ENCODE measurements at regions not wholly inside any gene's neighbourhood (a gene's known extent, or its start where the extent isn't known, plus 50 kb on each side); places are given as distances from the start of the nearest gene placed in this dataset.

DNA sequence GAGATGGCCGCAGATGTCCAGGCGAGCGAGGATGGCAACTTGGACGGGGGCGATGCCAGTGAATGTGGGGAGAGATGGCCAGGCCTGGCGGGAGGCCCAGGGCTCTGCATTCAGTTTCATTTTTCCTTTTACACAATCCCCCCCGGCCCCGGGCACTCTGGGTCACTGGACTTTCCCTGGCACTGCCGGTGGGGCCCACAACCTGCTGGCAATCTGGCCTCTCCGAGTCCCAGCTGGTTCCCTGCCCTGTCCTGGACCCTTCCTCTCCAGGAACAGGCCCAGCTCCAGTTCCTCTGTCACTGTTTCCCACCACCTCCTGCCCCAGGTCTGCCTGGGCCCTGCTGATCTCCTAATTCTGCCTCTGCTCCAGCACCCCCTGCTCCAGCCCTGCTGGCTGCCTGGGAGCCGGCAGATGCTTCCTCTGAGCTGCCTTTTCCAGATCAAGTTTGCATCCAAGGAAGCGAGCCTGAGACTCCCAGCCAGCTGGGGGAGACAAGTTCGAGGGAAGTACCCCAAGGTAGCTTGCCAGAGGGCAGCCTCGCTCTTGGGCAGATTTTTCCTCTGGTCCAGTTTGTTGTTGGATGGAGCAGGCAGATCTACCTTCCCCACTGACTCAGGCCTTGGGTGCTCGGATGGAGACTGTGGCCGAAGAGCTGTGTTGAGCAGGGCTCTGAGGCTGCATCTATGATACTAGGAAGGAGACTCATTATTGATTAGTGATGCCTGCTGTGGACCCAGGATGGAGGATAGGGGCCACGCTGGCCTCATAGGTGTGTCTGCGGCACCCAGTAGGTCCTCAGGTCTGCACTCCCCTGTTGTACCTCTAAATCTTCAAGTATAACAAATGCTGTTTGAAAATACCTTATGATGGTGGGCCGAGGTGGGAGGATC lies 83.2 kb downstream of the CEBPB start:
- no peak for DNase-seq

GRCh38 chr20:50274570-50275430 lies 84.2 kb downstream of the CEBPB start:
- peak; percentile 50 for DNase-seq

- DNase-seq = no peak
These were observed 85.8 kb downstream of the CEBPB start for GRCh38 chr20:50276119-50277063.

DNA sequence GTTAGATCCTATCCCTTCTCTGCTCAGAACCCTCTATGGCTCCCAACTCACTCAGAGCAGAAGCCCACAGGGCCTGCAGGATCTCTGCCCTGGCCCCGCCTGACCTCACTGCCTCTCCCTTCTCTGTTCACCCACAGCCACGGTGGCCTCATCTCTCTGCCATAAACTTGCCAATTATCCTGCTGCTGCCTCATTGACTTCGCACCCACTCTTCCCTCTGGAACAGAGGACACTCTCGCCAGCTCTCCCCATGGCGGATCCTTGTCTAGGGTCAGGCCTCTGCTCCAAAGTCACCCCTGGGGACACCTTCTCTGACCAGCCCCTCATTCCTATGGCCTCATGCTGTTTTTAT lies 86.4 kb downstream of the CEBPB start:
- no peak for DNase-seq

DNA sequence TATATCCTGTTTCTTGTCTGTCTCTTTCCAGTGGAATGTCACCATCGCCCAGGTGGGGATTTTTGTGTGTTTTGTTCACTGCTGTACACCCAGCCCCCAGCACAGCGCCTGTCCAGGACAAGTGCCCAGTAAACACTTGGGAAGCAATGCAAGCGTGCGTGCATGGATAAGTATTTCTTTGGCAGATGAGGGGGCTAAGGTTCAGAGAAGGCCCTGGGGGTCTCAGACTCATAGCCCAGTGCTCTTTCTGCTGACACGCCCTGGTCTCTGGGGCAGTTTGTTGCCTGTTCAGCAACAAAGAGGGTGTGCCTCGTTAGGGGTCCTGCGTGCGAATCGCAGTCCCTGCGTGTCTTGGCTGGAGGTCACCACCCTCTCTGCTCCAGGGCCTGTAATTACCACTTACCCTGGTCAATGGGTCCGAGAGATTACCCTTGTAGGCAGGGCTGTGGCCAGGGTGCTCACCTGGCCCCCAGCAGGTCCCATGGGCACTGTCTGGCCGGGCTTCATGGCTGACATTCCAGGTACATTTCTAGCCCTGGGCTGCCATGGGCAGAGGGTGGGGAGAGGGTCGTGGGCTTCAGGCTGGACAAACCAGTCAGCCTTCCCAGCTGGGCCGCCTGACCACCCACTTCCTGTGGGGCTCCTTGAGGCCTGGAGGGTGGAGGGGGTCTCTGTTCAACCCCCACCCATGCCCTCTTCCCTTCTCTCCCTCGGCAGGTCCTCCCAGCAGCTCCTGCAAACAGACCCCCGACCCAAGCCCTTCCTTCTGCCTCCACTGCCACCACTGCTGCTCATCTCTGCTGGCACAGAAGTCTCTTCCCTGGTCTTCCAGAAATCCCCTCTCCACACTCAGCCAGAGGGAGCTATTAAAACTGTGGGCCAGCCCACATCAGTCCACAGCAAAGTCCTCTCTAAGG lies 87.1 kb downstream of the CEBPB start:
- no peak for DNase-seq

GRCh38 chr20:50278377-50278683 lies 87.7 kb downstream of the CEBPB start:
- no peak for DNase-seq

- DNase-seq = no peak
These were observed 88.3 kb downstream of the CEBPB start for GRCh38 chr20:50278684-50279531.

DNA sequence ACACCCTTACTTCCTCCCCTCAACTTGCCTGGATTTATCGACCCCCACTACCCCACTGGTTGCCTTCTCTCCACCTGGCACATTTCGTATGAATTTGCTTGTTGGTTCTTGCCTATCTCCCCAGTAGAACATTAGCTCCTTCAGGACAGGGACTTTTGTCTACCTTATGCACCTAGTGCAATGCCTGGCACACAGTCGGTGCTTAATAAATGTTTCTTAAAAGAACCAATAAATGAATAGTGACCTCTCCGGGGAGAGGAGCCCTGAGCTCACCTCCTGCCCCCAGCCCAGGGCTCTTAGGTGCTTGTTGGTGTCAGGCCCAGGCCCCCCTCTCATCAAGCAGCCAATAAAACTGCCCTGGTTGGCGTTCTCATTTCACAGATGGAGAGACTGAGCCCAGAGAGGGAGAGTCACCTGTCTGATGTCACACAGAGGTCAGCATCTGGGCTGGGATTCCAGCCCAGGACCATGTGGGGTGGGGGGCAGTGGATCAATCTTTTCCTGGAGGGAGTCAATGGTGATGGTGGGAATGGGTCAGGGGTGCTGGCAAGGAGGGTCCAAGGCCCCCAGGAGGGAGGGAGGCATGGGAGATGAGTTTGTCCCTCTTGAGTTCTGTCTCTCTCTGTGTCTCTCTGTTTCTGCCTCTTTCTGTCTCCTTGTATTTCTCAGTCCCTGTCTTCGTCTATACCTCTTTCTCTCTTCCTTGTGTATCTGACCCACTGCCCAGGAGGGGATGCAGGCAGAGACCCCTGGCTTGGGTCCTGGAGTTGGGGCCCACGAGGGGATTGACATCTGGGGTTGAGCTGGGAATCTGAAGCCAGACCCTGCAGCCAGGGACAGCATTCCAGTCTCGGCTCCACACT lies 89.6 kb downstream of the CEBPB start:
- DNase-seq = no peak

DNA sequence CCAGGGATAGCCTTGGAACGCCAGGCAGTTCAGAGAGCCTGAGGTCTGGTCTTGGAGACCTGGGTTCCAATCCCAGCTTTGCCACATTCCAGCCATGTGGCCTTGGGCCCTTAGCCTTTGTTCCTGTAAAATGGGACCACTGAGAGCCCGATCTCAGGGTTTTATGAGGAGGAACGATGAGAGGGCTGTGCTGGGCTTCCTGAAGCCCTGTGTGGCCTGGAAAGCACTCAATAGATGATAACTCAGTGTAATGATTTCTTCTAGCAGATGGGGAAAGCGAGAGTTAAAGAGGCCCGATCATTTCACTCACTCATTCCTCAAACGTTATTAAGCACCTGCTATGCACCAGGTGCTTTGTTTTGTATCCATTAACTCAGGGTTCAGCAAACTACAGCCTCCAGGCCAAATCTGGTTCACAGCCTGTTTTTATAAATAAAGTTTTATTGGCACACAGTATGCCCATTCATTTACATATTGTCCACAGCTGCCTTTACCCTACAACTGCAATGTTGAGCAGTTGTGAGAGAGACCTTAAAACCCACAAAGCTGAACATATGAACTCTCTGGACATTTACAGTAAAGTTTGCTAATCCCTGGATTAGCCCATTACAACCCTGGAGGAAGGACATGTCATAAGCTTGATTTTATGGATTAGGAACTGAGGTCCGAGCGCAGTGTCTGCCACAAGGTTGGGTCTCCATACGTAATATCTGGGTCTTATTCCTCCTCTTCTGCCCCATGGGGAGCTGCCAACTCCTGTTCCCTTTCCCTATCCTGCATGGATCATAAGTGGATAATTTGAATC lies 90.4 kb downstream of the CEBPB start:
- DNase-seq = no peak

DNA sequence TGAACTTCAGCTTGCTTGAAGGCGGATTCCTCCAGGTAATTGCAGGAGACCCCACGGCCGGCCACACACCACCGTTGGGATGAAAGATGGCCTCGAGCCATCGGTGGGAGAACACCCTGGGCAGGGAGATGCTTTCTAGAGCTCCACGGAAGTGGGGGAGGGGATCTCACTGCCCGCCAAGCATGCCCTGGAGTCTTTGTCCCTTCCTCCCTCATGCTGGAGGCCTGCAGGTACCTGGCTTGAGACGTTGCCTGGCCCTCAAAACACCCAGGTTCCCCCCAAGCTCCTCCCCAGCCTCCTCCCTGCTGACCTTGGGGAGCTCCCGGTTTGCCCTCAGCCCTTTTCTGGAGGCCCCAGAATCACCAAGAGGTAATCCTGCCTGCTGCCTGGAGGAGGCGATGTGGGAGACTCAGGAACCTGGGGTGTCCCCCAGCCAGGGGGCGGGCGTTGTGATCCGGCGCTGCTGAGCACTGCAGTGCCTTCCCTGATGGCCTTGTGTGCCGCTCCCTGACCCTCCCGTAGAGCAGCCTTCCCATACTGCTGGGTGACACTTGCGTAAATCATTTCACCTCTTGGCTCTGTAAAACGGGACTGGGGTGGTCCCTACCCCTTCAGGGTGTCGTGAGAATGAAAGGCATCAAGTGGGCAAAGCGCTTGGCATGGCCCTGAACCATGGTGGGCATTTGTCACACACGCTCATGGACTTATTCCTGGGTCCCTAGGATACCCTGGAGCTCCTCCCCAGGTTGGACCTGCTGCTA lies 91.4 kb downstream of the CEBPB start:
- DNase-seq = no peak

- no peak for DNase-seq
These were observed 92.1 kb downstream of the CEBPB start for GRCh38 chr20:50282592-50283241.

DNA sequence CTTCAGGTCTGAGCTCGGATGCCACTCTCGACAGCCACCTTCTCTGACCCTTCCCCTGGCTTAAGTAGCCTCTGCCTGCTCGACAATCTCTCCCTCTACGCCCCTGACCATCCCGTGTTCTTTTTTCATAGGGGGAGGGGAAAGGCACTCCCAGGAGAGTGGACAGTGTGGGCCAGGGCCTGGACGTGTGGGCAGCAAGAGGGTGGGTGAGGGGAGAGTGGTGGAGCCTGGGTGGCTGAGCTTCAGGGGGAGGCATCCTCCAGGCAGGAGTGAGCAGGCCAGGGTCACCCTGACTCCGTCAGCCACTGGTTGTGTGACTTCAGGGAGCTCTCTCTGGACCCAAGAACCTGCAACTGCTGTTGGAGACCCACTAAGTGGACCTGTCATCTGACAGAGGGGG lies 92.7 kb downstream of the CEBPB start:
- no peak for DNase-seq

DNA sequence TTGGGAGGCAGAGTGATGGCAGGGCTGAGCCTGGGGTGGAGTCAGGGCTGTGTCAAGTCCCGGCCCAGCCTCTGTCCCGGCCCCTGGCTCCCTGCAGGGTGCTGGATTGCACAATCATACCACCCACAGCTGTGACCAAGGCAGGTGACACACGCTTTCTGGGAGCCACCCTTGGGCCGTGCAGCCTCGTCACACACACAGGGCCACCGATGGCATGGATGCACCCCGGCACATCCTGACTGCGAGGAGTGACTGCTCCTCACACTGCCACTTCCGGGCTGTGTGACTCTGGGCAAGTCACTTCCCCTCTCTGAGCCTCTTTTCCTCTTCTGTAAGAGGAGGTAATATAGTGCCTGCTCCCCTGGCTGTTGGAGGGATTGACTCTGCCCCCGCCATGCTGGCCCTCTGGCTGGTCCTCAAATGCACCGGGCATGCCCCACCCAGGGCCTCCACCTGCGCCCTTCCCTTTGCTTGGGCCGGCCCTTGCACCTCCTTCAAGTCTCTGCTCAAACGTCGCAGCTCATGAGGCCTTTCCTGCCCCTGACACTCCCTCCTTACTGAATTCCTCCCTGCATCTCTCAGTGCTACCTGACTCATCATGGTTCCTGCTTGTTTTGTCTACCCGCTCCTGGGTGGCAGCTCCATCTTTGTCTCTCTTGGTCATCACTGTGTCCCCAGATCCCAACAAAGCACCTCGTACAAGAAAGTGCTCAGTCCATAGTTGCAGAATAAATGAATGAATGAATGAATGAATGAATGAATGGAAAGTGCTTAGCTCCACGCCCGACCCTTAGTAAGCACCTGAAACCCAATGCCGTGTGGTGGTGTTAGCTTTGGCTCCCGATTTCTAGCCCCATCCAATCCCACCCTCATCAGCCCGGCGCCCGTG lies 93.5 kb downstream of the CEBPB start:
- DNase-seq = no peak

GRCh38 chr20:50284811-50285375 lies 94.3 kb downstream of the CEBPB start:
- no peak for DNase-seq

DNA sequence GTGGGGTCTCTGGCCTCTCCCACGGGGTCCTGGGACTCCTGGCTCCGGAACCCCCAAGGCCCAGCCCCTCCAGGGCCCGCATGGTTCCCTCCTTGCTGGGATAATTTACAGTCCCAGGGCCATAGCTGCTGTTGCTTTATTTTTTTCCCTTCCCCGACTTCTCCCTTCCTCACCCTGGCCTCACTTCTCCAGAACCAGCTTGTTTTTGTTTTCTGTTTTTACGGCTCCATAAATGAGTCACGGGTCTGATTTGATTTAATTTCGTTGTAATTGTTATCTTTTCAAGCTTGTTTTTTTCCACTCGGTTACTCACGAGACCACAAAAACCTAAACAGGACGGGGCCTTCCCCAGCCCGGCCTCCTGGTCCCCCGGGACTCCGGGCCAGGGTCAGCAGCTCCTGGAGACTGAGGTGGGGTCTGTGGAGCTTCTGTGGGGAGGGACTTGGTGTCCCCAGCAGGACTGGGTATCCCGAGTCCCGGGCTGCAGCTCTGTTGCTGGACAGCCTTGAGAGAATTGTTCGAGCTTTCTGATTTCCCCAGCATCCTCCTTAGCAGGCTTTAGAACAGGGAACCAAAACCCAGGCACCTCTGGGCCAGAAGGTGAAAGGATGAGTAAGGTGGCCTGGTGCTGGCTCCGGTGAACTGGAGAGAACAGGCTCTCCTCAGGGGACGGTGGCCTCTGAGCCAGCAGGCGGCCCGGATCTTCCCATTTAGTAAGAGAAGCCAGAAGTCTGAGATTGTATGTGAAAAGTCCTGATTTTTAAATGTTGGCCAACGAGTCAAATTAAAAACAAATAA lies 94.9 kb downstream of the CEBPB start:
- no peak for DNase-seq
